Endothelial cell (in vitro differentiated cells): ENCODE measurements at regions not wholly inside any gene's neighbourhood (a gene's known extent, or its start where the extent isn't known, plus 50 kb on each side); places are given as distances from the start of the nearest gene placed in this dataset.

Experiments
- DNase-seq: peaks from one replicate; pipeline ENCODE4 v3.0.0; 2021; ENCODE audit warnings: low spot score
- H3K27ac Mint-ChIP-seq: one replicate; pipeline ENCODE4 v1.8.0; 2021; ENCODE audit warnings: mixed read lengths, inconsistent platforms; ENCODE audit not compliant: unreplicated experiment
- H3K27me3 Mint-ChIP-seq: one replicate; pipeline ENCODE4 v1.8.0; 2021; ENCODE audit warnings: mild to moderate bottlenecking, moderate library complexity, mixed read lengths, inconsistent platforms; ENCODE audit not compliant: unreplicated experiment
- H3K36me3 Mint-ChIP-seq: one replicate; pipeline ENCODE4 v1.8.0; 2021; ENCODE audit warnings: mild to moderate bottlenecking, low read depth, mixed read lengths, inconsistent platforms; ENCODE audit not compliant: unreplicated experiment
- H3K4me1 Mint-ChIP-seq: one replicate; pipeline ENCODE4 v1.8.0; 2021; ENCODE audit warnings: mild to moderate bottlenecking, mixed read lengths, inconsistent platforms; ENCODE audit not compliant: unreplicated experiment
- H3K4me3 Mint-ChIP-seq: one replicate; pipeline ENCODE4 v1.8.0; 2021; ENCODE audit warnings: mild to moderate bottlenecking, mixed read lengths, inconsistent platforms; ENCODE audit not compliant: unreplicated experiment
- H3K9me3 Mint-ChIP-seq: one replicate; pipeline ENCODE4 v1.8.0; 2021; ENCODE audit warnings: mixed read lengths, inconsistent platforms; ENCODE audit not compliant: unreplicated experiment
- CTCF ChIP-seq: fragments of 200-600 bp; sonication (generic); IDR thresholded peaks from one replicate; pipeline ENCODE4 v1.5.0; 2021; ENCODE audit warnings: antibody characterized with exemption; ENCODE audit not compliant: unreplicated experiment

GRCh38 chr1:221892301-221892830 lies 150.5 kb upstream of the DUSP10 start:
- H3K4me3 Mint-ChIP-seq = no peak overlapping the region
- no peak overlapping the region for H3K27ac Mint-ChIP-seq
- no peaks in the 10 kb centered on the region for H3K36me3 Mint-ChIP-seq
- TF ChIP-seq CTCF = no peak
- H3K4me1 Mint-ChIP-seq = peaks cover 4% of the 10 kb centered on the region
- DNase-seq = no peak
- H3K9me3 Mint-ChIP-seq = no peaks in the 10 kb centered on the region
- no peaks in the 10 kb centered on the region for H3K27me3 Mint-ChIP-seq

- peaks cover 4% of the 10 kb centered on the region for H3K4me1 Mint-ChIP-seq
- no peaks in the 10 kb centered on the region for H3K9me3 Mint-ChIP-seq
- no peaks in the 10 kb centered on the region for H3K36me3 Mint-ChIP-seq
- no peak for TF ChIP-seq CTCF
- no peak for DNase-seq
- H3K27ac Mint-ChIP-seq = no peak overlapping the region
- H3K27me3 Mint-ChIP-seq = no peaks in the 10 kb centered on the region
- no peak overlapping the region for H3K4me3 Mint-ChIP-seq
These were observed 149.8 kb upstream of the DUSP10 start for GRCh38 chr1:221891708-221892107.

GRCh38 chr1:221888801-221889200 lies 146.9 kb upstream of the DUSP10 start:
- no peak for DNase-seq
- no peaks in the 10 kb centered on the region for H3K9me3 Mint-ChIP-seq
- peaks cover 4% of the 10 kb centered on the region for H3K4me1 Mint-ChIP-seq
- TF ChIP-seq CTCF = no peak
- no peaks in the 10 kb centered on the region for H3K36me3 Mint-ChIP-seq
- no peak overlapping the region for H3K27ac Mint-ChIP-seq
- no peak overlapping the region for H3K4me3 Mint-ChIP-seq
- peaks cover 2% of the 10 kb centered on the region for H3K27me3 Mint-ChIP-seq

- DNase-seq = no peak
- peaks cover 4% of the 10 kb centered on the region for H3K4me1 Mint-ChIP-seq
- H3K36me3 Mint-ChIP-seq = no peaks in the 10 kb centered on the region
- H3K4me3 Mint-ChIP-seq = no peak overlapping the region
- peaks cover 2% of the 10 kb centered on the region for H3K27me3 Mint-ChIP-seq
- TF ChIP-seq CTCF = no peak
- H3K9me3 Mint-ChIP-seq = no peaks in the 10 kb centered on the region
- H3K27ac Mint-ChIP-seq = no peak overlapping the region
These were observed 146.3 kb upstream of the DUSP10 start for GRCh38 chr1:221888218-221888617.

- no peak overlapping the region for H3K27ac Mint-ChIP-seq
- H3K36me3 Mint-ChIP-seq = no peaks in the 10 kb centered on the region
- H3K9me3 Mint-ChIP-seq = no peaks in the 10 kb centered on the region
- no peak for TF ChIP-seq CTCF
- H3K27me3 Mint-ChIP-seq = peaks cover 2% of the 10 kb centered on the region
- H3K4me3 Mint-ChIP-seq = no peak overlapping the region
- peaks cover 4% of the 10 kb centered on the region for H3K4me1 Mint-ChIP-seq
- DNase-seq = no peak
These were observed 145.9 kb upstream of the DUSP10 start for GRCh38 chr1:221887758-221888157.
